ENCODE measurements at regions not wholly inside any gene's neighbourhood (a gene's known extent, or its start where the extent isn't known, plus 50 kb on each side); places are given as distances from the start of the nearest gene placed in this dataset.

GRCh38 chr2:51846018-51846417 is 814.1 kb upstream of the NRXN1 start:
- Histone ChIP-seq H3K27me3 (no peaks in the 10 kb centered on the region), H3K36me3 (no peaks in the 10 kb centered on the region), H3K4me1 (no peaks in the 10 kb centered on the region), H3K9me3 (no peaks in the 10 kb centered on the region), H3K4me3 (ENCODE audit: low read depth, low read length) (no peak overlapping the region)
- TF ChIP-seq CTCF (IDR thresholded peaks at IDR 0.05; ENCODE audit: low read depth, low read length): no peak
- no peak for DNase-seq

- DNase-seq: no peak
Measured at GRCh38 chr2:51844596-51844995, 812.7 kb upstream of the NRXN1 start.

GRCh38 chr2:51829477-51829876 is 797.5 kb upstream of the NRXN1 start:
- Histone ChIP-seq H3K9me3 (no peaks in the 10 kb centered on the region), H3K4me1 (no peaks in the 10 kb centered on the region), H3K27me3 (no peaks in the 10 kb centered on the region), H3K36me3 (no peaks in the 10 kb centered on the region), H3K4me3 (ENCODE audit: low read depth, low read length) (no peak overlapping the region)
- DNase-seq: no peak
- no peak for TF ChIP-seq CTCF (IDR thresholded peaks at IDR 0.05; ENCODE audit: low read depth, low read length)

More at GRCh38 chr2:51844596-51844995, 812.7 kb upstream of the NRXN1 start:
- Histone ChIP-seq H3K4me1 (no peaks in the 10 kb centered on the region), H3K27me3 (no peaks in the 10 kb centered on the region), H3K36me3 (no peaks in the 10 kb centered on the region), H3K9me3 (no peaks in the 10 kb centered on the region), H3K4me3 (ENCODE audit: low read depth, low read length) (no peak overlapping the region)
- no peak for TF ChIP-seq CTCF (IDR thresholded peaks at IDR 0.05; ENCODE audit: low read depth, low read length)

- Histone ChIP-seq H3K36me3 (no peaks in the 10 kb centered on the region), H3K27me3 (no peaks in the 10 kb centered on the region), H3K4me1 (no peaks in the 10 kb centered on the region), H3K9me3 (no peaks in the 10 kb centered on the region), H3K4me3 (ENCODE audit: low read depth, low read length) (no peak overlapping the region)
- no peak for TF ChIP-seq CTCF (IDR thresholded peaks at IDR 0.05; ENCODE audit: low read depth, low read length)
- no peak for DNase-seq
Measured at GRCh38 chr2:51825823-51826222, 793.9 kb upstream of the NRXN1 start.

GRCh38 chr2:51813247-51813646 is 781.3 kb upstream of the NRXN1 start:
- H3K27me3 ChIP-seq: no peaks in the 10 kb centered on the region
- DNase-seq: no peak
- TF ChIP-seq CTCF (IDR thresholded peaks at IDR 0.05; ENCODE audit: low read depth, low read length): no peak
- H3K4me1 ChIP-seq: no peaks in the 10 kb centered on the region
- H3K9me3 ChIP-seq: no peaks in the 10 kb centered on the region
- H3K36me3 ChIP-seq: no peaks in the 10 kb centered on the region
- no peak overlapping the region for H3K4me3 ChIP-seq (ENCODE audit: low read depth, low read length)

- Histone ChIP-seq H3K9me3 (no peaks in the 10 kb centered on the region), H3K4me1 (no peaks in the 10 kb centered on the region), H3K4me3 (ENCODE audit: low read depth, low read length) (no peak overlapping the region), H3K36me3 (no peaks in the 10 kb centered on the region), H3K27me3 (no peaks in the 10 kb centered on the region)
- no peak for DNase-seq
- no peak for TF ChIP-seq CTCF (IDR thresholded peaks at IDR 0.05; ENCODE audit: low read depth, low read length)
Measured at GRCh38 chr2:51812138-51812866, 780.4 kb upstream of the NRXN1 start.

Data from BE2C (cell line).